ENCODE measurements at regions not wholly inside any gene's neighbourhood (a gene's known extent, or its start where the extent isn't known, plus 50 kb on each side); places are given as distances from the start of the nearest gene placed in this dataset.

DNA sequence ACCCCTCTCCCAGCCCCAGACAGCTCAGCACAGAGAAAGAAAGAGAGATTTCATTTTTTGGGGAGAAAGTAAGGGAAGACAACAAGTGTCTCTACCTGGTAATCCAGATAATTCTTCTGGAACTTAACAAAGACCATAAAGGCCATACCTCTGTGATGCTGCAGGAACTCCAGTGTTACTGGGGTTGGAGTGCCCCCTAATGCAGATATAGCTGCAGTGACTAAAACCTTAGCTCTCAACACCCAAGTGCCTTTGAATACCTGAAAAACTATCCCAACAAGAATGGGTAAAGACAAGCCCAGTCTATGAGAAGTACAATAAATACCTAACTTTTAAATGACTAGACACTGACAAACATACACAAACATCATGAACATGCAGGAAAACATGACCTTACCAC, 365.3 kb upstream of the PTCHD4 start:
- TF ChIP-seq, protein P1, sequence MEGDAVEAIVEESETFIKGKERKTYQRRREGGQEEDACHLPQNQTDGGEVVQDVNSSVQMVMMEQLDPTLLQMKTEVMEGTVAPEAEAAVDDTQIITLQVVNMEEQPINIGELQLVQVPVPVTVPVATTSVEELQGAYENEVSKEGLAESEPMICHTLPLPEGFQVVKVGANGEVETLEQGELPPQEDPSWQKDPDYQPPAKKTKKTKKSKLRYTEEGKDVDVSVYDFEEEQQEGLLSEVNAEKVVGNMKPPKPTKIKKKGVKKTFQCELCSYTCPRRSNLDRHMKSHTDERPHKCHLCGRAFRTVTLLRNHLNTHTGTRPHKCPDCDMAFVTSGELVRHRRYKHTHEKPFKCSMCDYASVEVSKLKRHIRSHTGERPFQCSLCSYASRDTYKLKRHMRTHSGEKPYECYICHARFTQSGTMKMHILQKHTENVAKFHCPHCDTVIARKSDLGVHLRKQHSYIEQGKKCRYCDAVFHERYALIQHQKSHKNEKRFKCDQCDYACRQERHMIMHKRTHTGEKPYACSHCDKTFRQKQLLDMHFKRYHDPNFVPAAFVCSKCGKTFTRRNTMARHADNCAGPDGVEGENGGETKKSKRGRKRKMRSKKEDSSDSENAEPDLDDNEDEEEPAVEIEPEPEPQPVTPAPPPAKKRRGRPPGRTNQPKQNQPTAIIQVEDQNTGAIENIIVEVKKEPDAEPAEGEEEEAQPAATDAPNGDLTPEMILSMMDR (IDR thresholded peaks at IDR 0.05; ENCODE audit: low read length), result no peak; the same call in 1 of the 2 replicates
- TF ChIP-seq EZH2 (IDR thresholded peaks at IDR 0.05; ENCODE audit: borderline replicate concordance, low read length), result no peak

Measured in OCI-LY1 (cell line).